ENCODE measurements at regions not wholly inside any gene's neighbourhood (a gene's known extent, or its start where the extent isn't known, plus 50 kb on each side); places are given as distances from the start of the nearest gene placed in this dataset.
"Not testable (repeated sequence)": the region's sequence is repeated elsewhere in the genome, so short reads cannot be mapped to it uniquely, and the experiment has no call there.

GRCh38 chr3:166660962-166661361, 719.1 kb downstream of the ZBBX start:
- no peaks in the 10 kb centered on the region for H3K4me1 Mint-ChIP-seq (ENCODE audit: low read depth)
- no peak overlapping the region for H3K4me3 Mint-ChIP-seq
- no peaks in the 10 kb centered on the region for H3K27me3 Mint-ChIP-seq (ENCODE audit: insufficient read depth)
- TF ChIP-seq, protein P1, sequence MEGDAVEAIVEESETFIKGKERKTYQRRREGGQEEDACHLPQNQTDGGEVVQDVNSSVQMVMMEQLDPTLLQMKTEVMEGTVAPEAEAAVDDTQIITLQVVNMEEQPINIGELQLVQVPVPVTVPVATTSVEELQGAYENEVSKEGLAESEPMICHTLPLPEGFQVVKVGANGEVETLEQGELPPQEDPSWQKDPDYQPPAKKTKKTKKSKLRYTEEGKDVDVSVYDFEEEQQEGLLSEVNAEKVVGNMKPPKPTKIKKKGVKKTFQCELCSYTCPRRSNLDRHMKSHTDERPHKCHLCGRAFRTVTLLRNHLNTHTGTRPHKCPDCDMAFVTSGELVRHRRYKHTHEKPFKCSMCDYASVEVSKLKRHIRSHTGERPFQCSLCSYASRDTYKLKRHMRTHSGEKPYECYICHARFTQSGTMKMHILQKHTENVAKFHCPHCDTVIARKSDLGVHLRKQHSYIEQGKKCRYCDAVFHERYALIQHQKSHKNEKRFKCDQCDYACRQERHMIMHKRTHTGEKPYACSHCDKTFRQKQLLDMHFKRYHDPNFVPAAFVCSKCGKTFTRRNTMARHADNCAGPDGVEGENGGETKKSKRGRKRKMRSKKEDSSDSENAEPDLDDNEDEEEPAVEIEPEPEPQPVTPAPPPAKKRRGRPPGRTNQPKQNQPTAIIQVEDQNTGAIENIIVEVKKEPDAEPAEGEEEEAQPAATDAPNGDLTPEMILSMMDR (IDR thresholded peaks at IDR 0.05) = no peak
- H3K27ac Mint-ChIP-seq = no peak overlapping the region
- no peaks in the 10 kb centered on the region for H3K36me3 Mint-ChIP-seq (ENCODE audit: low read depth)
- no peak for DNase-seq
- peaks cover 29% of the 10 kb centered on the region for H3K9me3 Mint-ChIP-seq

DNA sequence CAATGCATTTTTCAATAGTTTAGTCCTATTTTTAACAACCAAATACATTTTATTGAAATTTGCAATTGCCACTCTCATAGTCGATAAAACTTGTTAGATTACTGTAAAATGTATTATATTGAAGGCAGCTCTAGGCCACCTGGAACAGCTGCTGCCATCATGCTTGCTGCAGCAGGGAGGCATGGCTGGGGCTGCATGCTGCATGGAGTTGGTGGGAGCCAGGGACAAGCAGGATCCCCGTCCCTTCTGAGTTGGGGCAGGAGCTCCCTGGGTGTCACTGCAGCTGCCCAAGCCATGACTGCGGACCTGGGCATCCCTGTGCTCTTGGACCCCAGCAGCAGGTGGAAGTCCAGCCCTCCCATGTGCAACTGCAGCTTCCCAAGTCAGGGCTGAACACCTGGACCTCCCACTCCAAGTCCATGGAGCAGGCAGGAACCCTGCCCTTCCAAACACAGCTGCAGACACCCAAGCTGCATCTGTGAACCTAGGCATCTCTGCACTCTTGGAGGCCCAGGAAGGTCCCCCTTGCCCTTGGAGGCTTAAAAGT, 742.0 kb downstream of the ZBBX start:
- no peaks in the 10 kb centered on the region; the same call in 1 of the 2 replicates for H3K36me3 Mint-ChIP-seq (ENCODE audit: low read depth)

DNA sequence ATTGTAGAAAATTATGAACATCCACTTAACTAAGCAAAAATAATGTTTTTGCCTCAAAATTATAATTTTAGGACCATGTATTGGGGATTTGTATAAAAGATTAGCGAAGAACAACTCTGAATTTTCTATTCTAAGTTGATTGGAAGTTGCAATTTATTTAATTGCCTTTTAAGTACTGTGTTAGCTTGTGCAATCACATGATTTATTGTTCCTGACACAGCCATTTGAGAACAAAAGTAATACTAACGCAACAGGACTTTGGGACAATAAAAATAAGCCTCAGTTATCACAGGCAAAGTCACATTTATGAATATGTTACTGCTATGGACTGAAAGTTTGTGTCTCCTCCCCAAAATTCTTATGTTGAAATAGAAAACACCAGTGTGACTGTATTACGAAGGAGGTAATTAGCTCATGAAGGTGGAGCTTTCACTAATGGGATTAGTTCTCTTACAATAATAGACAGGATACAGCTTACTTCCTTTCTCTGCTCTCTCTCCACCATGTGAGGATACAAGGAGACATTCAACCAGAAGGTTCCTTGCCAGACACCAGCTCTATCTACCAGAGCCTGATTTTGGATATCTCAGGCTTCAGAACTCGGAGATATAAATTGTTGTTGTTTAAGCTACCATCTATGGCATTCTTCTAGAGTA, 745.9 kb downstream of the ZBBX start:
- H3K4me3 Mint-ChIP-seq = no peak overlapping the region
- TF ChIP-seq, protein P1 (IDR thresholded peaks at IDR 0.05) = no peak
- peaks cover 17% of the 10 kb centered on the region for H3K9me3 Mint-ChIP-seq
- H3K4me1 Mint-ChIP-seq (ENCODE audit: low read depth) = no peaks in the 10 kb centered on the region
- no peaks in the 10 kb centered on the region; the same call in 1 of the 2 replicates for H3K36me3 Mint-ChIP-seq (ENCODE audit: low read depth)
- H3K27ac Mint-ChIP-seq = no peak overlapping the region
- no peaks in the 10 kb centered on the region for H3K27me3 Mint-ChIP-seq (ENCODE audit: insufficient read depth)
- DNase-seq = no peak

More for the DNA sequence above, 742.0 kb downstream of the ZBBX start:
- TF ChIP-seq, protein P1 (IDR thresholded peaks at IDR 0.05) = no peak
- Mint-ChIP-seq H3K27me3 (ENCODE audit: insufficient read depth) (no peaks in the 10 kb centered on the region), H3K9me3 (peaks cover 12% of the 10 kb centered on the region; the same call in 1 of the 2 replicates), H3K4me1 (ENCODE audit: low read depth) (no peaks in the 10 kb centered on the region), H3K4me3 (no peak overlapping the region), H3K27ac (no peak overlapping the region)
- DNase-seq = no peak

DNA sequence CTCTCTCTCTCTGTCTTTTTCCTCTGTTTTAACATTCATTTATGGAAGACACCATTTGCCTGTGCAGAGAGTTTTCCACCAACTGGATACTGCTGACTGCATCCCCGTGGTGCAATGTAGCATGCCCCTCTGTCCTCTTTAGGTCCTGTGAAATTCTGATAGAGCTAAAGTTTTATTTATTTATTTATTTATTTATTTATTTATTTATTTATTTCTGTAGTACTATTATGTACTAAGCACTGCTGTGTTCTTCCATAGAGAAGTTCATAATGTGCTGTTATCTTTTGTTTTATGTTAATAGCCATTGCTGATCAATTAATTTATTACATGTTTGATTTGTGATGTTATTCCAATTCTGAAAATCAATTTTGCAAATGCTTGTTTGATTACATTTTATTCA, 749.9 kb downstream of the ZBBX start:
- H3K9me3 Mint-ChIP-seq = peaks cover 6% of the 10 kb centered on the region
- H3K4me3 Mint-ChIP-seq = no peak overlapping the region
- H3K36me3 Mint-ChIP-seq (ENCODE audit: low read depth) = no peaks in the 10 kb centered on the region; the same call in 1 of the 2 replicates
- DNase-seq = no peak
- TF ChIP-seq, protein P1 (IDR thresholded peaks at IDR 0.05) = no peak
- no peaks in the 10 kb centered on the region for H3K4me1 Mint-ChIP-seq (ENCODE audit: low read depth)
- no peaks in the 10 kb centered on the region for H3K27me3 Mint-ChIP-seq (ENCODE audit: insufficient read depth)
- H3K27ac Mint-ChIP-seq = no peak overlapping the region

DNA sequence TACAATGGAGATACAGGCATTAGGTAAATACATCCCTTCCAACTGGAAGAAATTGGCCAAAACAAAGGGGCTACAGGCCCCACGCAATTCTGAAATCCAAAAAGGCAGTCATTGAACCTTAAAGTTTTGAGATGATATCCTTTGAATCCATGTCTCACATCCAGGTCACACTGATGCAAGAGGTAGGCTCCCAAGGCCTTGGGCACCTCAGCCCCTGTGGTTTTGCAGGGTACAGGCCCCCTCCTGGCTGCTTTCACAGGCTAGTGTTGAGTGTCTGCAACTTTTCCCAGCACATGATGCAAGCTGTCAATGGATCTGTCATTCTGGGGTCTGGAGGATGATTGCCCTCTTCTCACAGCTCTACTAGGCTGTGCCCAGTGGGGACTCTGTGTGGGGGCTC, 766.7 kb downstream of the ZBBX start:
- TF ChIP-seq, protein P1 (IDR thresholded peaks at IDR 0.05) = no peak
- H3K4me3 Mint-ChIP-seq = no peak overlapping the region
- no peaks in the 10 kb centered on the region for H3K4me1 Mint-ChIP-seq (ENCODE audit: low read depth)
- DNase-seq = no peak
- no peaks in the 10 kb centered on the region for H3K36me3 Mint-ChIP-seq (ENCODE audit: low read depth)
- H3K9me3 Mint-ChIP-seq = peaks cover 33% of the 10 kb centered on the region
- H3K27me3 Mint-ChIP-seq (ENCODE audit: insufficient read depth) = no peaks in the 10 kb centered on the region
- H3K27ac Mint-ChIP-seq = no peak overlapping the region

- not testable (repeated sequence) for H3K4me3 Mint-ChIP-seq; H3K27ac Mint-ChIP-seq; H3K27me3 Mint-ChIP-seq (ENCODE audit: insufficient read depth); H3K4me1 Mint-ChIP-seq (ENCODE audit: low read depth); H3K36me3 Mint-ChIP-seq (ENCODE audit: low read depth); DNase-seq
- peaks cover 32% of the 10 kb centered on the region for H3K9me3 Mint-ChIP-seq
Observed at GRCh38 chr3:166612761-166613160, 767.3 kb downstream of the ZBBX start.

Measured in HFFc6 (cell line).